Esophagus muscularis mucosa (tissue), 3 donors: ENCODE measurements at regions not wholly inside any gene's neighbourhood (a gene's known extent, or its start where the extent isn't known, plus 50 kb on each side); places are given as distances from the start of the nearest gene placed in this dataset.

Source experiments
- CTCF ChIP-seq, 3 experiments: fragments of 200-600 bp in 2 of 3; fragments of 450-650 bp in 1 of 3; sonication (generic) in 2 of 3; IDR thresholded peaks; one replicate each; pipeline ENCODE4 v1.5.1; 2017 to 2019; ENCODE audit warnings: antibody characterized with exemption in 3 of 3, mild to moderate bottlenecking in 2 of 3, moderate library complexity in 1 of 3
- POLR2AphosphoS5 ChIP-seq, 2 donors: sonication (generic); formaldehyde crosslinking; IDR thresholded peaks; one replicate each; pipeline ENCODE4 v1.6.1; 2017; ENCODE audit warnings: antibody characterized with exemption in 2 of 2

GRCh38 chr6:227074-227782, 65.1 kb upstream of the DUSP22 start:
- TF ChIP-seq CTCF (IDR thresholded peaks at IDR 0.05) (no peak), POLR2AphosphoS5 (IDR thresholded peaks at IDR 0.05) (no peak)
